Stomach (tissue), 4 donors: ENCODE measurements at regions not wholly inside any gene's neighbourhood (a gene's known extent, or its start where the extent isn't known, plus 50 kb on each side); places are given as distances from the start of the nearest gene placed in this dataset.

Experiments used
- CTCF ChIP-seq, 7 experiments: fragments of 450-650 bp in 4 of 7; fragments of 200-600 bp in 3 of 7; sonication (generic) in 3 of 7; IDR thresholded peaks; one replicate each; pipeline ENCODE4 v1.5.1; 2016 to 2019; ENCODE audit warnings: antibody characterized with exemption in 7 of 7, control low read depth in 2 of 7, mild to moderate bottlenecking in 1 of 7
- POLR2A ChIP-seq, 4 donors: fragments of 450-650 bp; IDR thresholded peaks; one replicate each; pipeline ENCODE4 v1.6.1; 2016; ENCODE audit warnings: antibody characterized with exemption in 4 of 4, control low read depth in 2 of 4, mild to moderate bottlenecking in 1 of 4, moderate library complexity in 1 of 4
- POLR2AphosphoS5 ChIP-seq, 3 donors: sonication (generic); formaldehyde crosslinking; IDR thresholded peaks; one replicate each; pipeline ENCODE4 v1.6.1; 2016; ENCODE audit warnings: antibody characterized with exemption in 3 of 3

GRCh38 chrX:43315622-43316021, 340.5 kb upstream of the MAOA start:
- TF ChIP-seq CTCF (IDR thresholded peaks at IDR 0.05) = no peak
- no peak for TF ChIP-seq POLR2A (IDR thresholded peaks at IDR 0.05)
- TF ChIP-seq POLR2AphosphoS5 (IDR thresholded peaks at IDR 0.05) = no peak
